Hematopoietic multipotent progenitor cell treated with erythropoietin and hydrocortisone succinate and interleukin-3 and kit ligand, for 17 days (in vitro differentiated cells): ENCODE measurements at regions not wholly inside any gene's neighbourhood (a gene's known extent, or its start where the extent isn't known, plus 50 kb on each side); places are given as distances from the start of the nearest gene placed in this dataset.

ENCODE experiments used
- DNase-seq: peaks from one replicate; pipeline ENCODE4 v3.0.0-alpha.2; 2015; ENCODE audit warnings: low spot score

- DNase-seq = no peak
Observed at GRCh38 chr9:16157651-16158050, 604.8 kb downstream of the CCDC171 start.

GRCh38 chr9:16158093-16158492, 605.2 kb downstream of the CCDC171 start:
- no peak for DNase-seq

GRCh38 chr9:16161483-16161882, 608.6 kb downstream of the CCDC171 start:
- no peak for DNase-seq

GRCh38 chr9:16170119-16170518, 617.3 kb downstream of the CCDC171 start:
- no peak for DNase-seq

- no peak for DNase-seq
Observed at GRCh38 chr9:16171911-16172310, 619.1 kb downstream of the CCDC171 start.

GRCh38 chr9:16172796-16173195, 620.0 kb downstream of the CCDC171 start:
- DNase-seq = no peak

- DNase-seq = no peak
Observed at GRCh38 chr9:16174915-16175314, 622.1 kb downstream of the CCDC171 start.

- DNase-seq = no peak
Observed at GRCh38 chr9:16175461-16175860, 622.6 kb downstream of the CCDC171 start.

GRCh38 chr9:16178294-16178693, 625.5 kb downstream of the CCDC171 start:
- DNase-seq = no peak

- DNase-seq = no peak
Observed at GRCh38 chr9:16179566-16179965, 626.7 kb downstream of the CCDC171 start.

- DNase-seq = no peak
Observed at GRCh38 chr9:16180091-16180490, 627.2 kb downstream of the CCDC171 start.

GRCh38 chr9:16180546-16180945, 627.7 kb downstream of the CCDC171 start:
- DNase-seq = no peak

GRCh38 chr9:16181539-16181938, 628.7 kb downstream of the CCDC171 start:
- DNase-seq = no peak

GRCh38 chr9:16182784-16183183, 629.9 kb downstream of the CCDC171 start:
- DNase-seq = no peak

GRCh38 chr9:16184964-16185646, 632.3 kb downstream of the CCDC171 start:
- no peak for DNase-seq

- DNase-seq = no peak
Observed at GRCh38 chr9:16191191-16191590, 638.3 kb downstream of the CCDC171 start.

GRCh38 chr9:16191691-16192402, 639.0 kb downstream of the CCDC171 start:
- DNase-seq = no peak

GRCh38 chr9:16192403-16193017, 639.7 kb downstream of the CCDC171 start:
- DNase-seq = no peak

- DNase-seq = no peak
Observed at GRCh38 chr9:16193066-16193465, 640.2 kb downstream of the CCDC171 start.

- no peak for DNase-seq
Observed at GRCh38 chr9:16196206-16196605, 643.4 kb downstream of the CCDC171 start.

- DNase-seq = no peak
Observed at GRCh38 chr9:16197578-16198370, 644.9 kb downstream of the CCDC171 start.

- no peak for DNase-seq
Observed at GRCh38 chr9:16198996-16199395, 646.2 kb downstream of the CCDC171 start.

- no peak for DNase-seq
Observed at GRCh38 chr9:16202221-16202620, 649.4 kb downstream of the CCDC171 start.
